HG03280 (cell line): ENCODE measurements at regions not wholly inside any gene's neighbourhood (a gene's known extent, or its start where the extent isn't known, plus 50 kb on each side); places are given as distances from the start of the nearest gene placed in this dataset.

Experiments used
- ATAC-seq: cut with Tn5 transposase; IDR thresholded peaks from one replicate; pipeline ENCODE4 v1.9.1; 2021; ENCODE audit warnings: mild to moderate bottlenecking, moderate library complexity; ENCODE audit not compliant: unreplicated experiment

GRCh38 chr13:22463089-22463488 is 717.7 kb upstream of the SGCG start:
- ATAC-seq = no peak

GRCh38 chr13:22468045-22468444 is 712.7 kb upstream of the SGCG start:
- ATAC-seq = no peak

GRCh38 chr13:22468824-22469223 is 712.0 kb upstream of the SGCG start:
- no peak for ATAC-seq

- no peak for ATAC-seq
Observed at GRCh38 chr13:22469452-22469851, 711.3 kb upstream of the SGCG start.

GRCh38 chr13:22470075-22470474 is 710.7 kb upstream of the SGCG start:
- ATAC-seq = no peak

- ATAC-seq = no peak
Observed at GRCh38 chr13:22482496-22483000, 698.2 kb upstream of the SGCG start.

- no peak for ATAC-seq
Observed at GRCh38 chr13:22483276-22483675, 697.5 kb upstream of the SGCG start.

GRCh38 chr13:22486490-22486889 is 694.3 kb upstream of the SGCG start:
- no peak for ATAC-seq

- ATAC-seq = no peak
Observed at GRCh38 chr13:22487932-22488331, 692.8 kb upstream of the SGCG start.

GRCh38 chr13:22489771-22490170 is 691.0 kb upstream of the SGCG start:
- no peak for ATAC-seq

GRCh38 chr13:22495819-22496218 is 685.0 kb upstream of the SGCG start:
- no peak for ATAC-seq

GRCh38 chr13:22496803-22497508 is 683.8 kb upstream of the SGCG start:
- ATAC-seq = no peak

GRCh38 chr13:22497991-22498780 is 682.6 kb upstream of the SGCG start:
- no peak for ATAC-seq

GRCh38 chr13:22499919-22500318 is 680.9 kb upstream of the SGCG start:
- no peak for ATAC-seq

- ATAC-seq = no peak
Observed at GRCh38 chr13:22505489-22505888, 675.3 kb upstream of the SGCG start.

GRCh38 chr13:22506096-22506691 is 674.6 kb upstream of the SGCG start:
- ATAC-seq = no peak

GRCh38 chr13:22517544-22517943 is 663.2 kb upstream of the SGCG start:
- no peak for ATAC-seq

- ATAC-seq = no peak
Observed at GRCh38 chr13:22536851-22537250, 643.9 kb upstream of the SGCG start.

GRCh38 chr13:22538400-22538799 is 642.4 kb upstream of the SGCG start:
- no peak for ATAC-seq

- ATAC-seq = no peak
Observed at GRCh38 chr13:22549126-22549525, 631.7 kb upstream of the SGCG start.

GRCh38 chr13:22561581-22561980 is 619.2 kb upstream of the SGCG start:
- no peak for ATAC-seq

GRCh38 chr13:22562116-22562515 is 618.7 kb upstream of the SGCG start:
- ATAC-seq = no peak
